Upper lobe of left lung (tissue), 4 donors: ENCODE measurements at regions not wholly inside any gene's neighbourhood (a gene's known extent, or its start where the extent isn't known, plus 50 kb on each side); places are given as distances from the start of the nearest gene placed in this dataset.
"Not testable (repeated sequence)": the region's sequence is repeated elsewhere in the genome, so short reads cannot be mapped to it uniquely, and the experiment has no call there.

Experiments used
- CTCF ChIP-seq, 6 experiments: fragments of 450-650 bp in 4 of 6; fragments of 200-600 bp in 2 of 6; sonication (generic) in 2 of 6; IDR thresholded peaks; one replicate each; pipeline ENCODE4 v1.5.1; 2016 to 2019; ENCODE audit warnings: antibody characterized with exemption in 6 of 6
- EP300 ChIP-seq, 4 donors: sonication (generic); formaldehyde crosslinking; IDR thresholded peaks; one replicate each; pipeline ENCODE4 v1.5.1; 2017; ENCODE audit warnings: antibody characterized with exemption in 4 of 4, control low read depth in 2 of 4
- POLR2A ChIP-seq, 4 donors: fragments of 450-650 bp; IDR thresholded peaks; one replicate each; pipeline ENCODE4 v1.5.1; 2016 to 2017; ENCODE audit warnings: antibody characterized with exemption in 4 of 4, mild to moderate bottlenecking in 2 of 4
- POLR2AphosphoS5 ChIP-seq, 2 donors: sonication (generic); formaldehyde crosslinking; IDR thresholded peaks; one replicate each; pipeline ENCODE4 v1.5.1; 2017; ENCODE audit warnings: antibody characterized with exemption in 2 of 2

- TF ChIP-seq CTCF, POLR2A, POLR2AphosphoS5, EP300 (IDR thresholded peaks at IDR 0.05): not testable (repeated sequence)
Measured at GRCh38 chr22:11818845-11819244, 3709.1 kb upstream of the OR11H1 start.
